ENCODE measurements at regions not wholly inside any gene's neighbourhood (a gene's known extent, or its start where the extent isn't known, plus 50 kb on each side); places are given as distances from the start of the nearest gene placed in this dataset.

DNA sequence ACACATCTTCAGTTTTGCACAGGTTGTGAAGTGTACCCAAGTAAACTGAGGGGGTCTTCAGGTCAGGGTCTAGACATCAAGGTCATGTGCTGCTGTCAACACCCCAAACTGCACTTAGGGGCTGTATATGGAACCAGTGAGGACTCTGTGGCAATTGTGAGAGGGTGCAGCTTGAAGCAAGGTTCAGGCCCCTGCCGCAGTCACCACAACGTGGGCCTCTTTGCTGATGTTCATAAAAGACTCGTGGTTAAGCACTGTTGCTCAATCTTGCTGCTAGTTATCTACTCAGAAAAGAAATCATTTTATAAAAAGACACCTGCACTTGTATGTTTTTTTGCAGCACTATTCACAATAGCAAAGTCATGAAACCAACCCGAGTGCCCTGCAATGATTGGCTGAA lies 907.4 kb downstream of the UQCRFS1 start:
- no peak for TF ChIP-seq ESRRA (IDR thresholded peaks at IDR 0.05; ENCODE audit: borderline replicate concordance, low read length)
- no peak for TF ChIP-seq NPAS2 (CRISPR knock-in tag; IDR thresholded peaks at IDR 0.05; ENCODE audit: borderline replicate concordance)
- TF ChIP-seq, protein P1, sequence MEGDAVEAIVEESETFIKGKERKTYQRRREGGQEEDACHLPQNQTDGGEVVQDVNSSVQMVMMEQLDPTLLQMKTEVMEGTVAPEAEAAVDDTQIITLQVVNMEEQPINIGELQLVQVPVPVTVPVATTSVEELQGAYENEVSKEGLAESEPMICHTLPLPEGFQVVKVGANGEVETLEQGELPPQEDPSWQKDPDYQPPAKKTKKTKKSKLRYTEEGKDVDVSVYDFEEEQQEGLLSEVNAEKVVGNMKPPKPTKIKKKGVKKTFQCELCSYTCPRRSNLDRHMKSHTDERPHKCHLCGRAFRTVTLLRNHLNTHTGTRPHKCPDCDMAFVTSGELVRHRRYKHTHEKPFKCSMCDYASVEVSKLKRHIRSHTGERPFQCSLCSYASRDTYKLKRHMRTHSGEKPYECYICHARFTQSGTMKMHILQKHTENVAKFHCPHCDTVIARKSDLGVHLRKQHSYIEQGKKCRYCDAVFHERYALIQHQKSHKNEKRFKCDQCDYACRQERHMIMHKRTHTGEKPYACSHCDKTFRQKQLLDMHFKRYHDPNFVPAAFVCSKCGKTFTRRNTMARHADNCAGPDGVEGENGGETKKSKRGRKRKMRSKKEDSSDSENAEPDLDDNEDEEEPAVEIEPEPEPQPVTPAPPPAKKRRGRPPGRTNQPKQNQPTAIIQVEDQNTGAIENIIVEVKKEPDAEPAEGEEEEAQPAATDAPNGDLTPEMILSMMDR (IDR thresholded peaks at IDR 0.05), result no peak
- TF ChIP-seq CBX2 (IDR thresholded peaks at IDR 0.05; ENCODE audit: borderline replicate concordance, low read depth), result no peak
- TF ChIP-seq, protein P2, sequence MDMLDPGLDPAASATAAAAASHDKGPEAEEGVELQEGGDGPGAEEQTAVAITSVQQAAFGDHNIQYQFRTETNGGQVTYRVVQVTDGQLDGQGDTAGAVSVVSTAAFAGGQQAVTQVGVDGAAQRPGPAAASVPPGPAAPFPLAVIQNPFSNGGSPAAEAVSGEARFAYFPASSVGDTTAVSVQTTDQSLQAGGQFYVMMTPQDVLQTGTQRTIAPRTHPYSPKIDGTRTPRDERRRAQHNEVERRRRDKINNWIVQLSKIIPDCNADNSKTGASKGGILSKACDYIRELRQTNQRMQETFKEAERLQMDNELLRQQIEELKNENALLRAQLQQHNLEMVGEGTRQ (IDR thresholded peaks at IDR 0.05), result no peak
- no peak for TF ChIP-seq NFE2L2 (conservative IDR thresholded peaks at IDR 0.05; ENCODE audit: low read length)
- TF ChIP-seq POLR2A (IDR thresholded peaks at IDR 0.05; ENCODE audit: low read length), result no peak
- TF ChIP-seq, protein P3, sequence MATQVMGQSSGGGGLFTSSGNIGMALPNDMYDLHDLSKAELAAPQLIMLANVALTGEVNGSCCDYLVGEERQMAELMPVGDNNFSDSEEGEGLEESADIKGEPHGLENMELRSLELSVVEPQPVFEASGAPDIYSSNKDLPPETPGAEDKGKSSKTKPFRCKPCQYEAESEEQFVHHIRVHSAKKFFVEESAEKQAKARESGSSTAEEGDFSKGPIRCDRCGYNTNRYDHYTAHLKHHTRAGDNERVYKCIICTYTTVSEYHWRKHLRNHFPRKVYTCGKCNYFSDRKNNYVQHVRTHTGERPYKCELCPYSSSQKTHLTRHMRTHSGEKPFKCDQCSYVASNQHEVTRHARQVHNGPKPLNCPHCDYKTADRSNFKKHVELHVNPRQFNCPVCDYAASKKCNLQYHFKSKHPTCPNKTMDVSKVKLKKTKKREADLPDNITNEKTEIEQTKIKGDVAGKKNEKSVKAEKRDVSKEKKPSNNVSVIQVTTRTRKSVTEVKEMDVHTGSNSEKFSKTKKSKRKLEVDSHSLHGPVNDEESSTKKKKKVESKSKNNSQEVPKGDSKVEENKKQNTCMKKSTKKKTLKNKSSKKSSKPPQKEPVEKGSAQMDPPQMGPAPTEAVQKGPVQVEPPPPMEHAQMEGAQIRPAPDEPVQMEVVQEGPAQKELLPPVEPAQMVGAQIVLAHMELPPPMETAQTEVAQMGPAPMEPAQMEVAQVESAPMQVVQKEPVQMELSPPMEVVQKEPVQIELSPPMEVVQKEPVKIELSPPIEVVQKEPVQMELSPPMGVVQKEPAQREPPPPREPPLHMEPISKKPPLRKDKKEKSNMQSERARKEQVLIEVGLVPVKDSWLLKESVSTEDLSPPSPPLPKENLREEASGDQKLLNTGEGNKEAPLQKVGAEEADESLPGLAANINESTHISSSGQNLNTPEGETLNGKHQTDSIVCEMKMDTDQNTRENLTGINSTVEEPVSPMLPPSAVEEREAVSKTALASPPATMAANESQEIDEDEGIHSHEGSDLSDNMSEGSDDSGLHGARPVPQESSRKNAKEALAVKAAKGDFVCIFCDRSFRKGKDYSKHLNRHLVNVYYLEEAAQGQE (IDR thresholded peaks at IDR 0.05), result no peak
- no peak for TF ChIP-seq CEBPB (IDR thresholded peaks at IDR 0.05)
- TF ChIP-seq EP300 (IDR thresholded peaks at IDR 0.05), result no peak
- TF ChIP-seq NR3C1 (IDR thresholded peaks at IDR 0.05), result no peak
- TF ChIP-seq, protein P4, sequence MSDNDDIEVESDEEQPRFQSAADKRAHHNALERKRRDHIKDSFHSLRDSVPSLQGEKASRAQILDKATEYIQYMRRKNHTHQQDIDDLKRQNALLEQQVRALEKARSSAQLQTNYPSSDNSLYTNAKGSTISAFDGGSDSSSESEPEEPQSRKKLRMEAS (IDR thresholded peaks at IDR 0.05), result no peak
- TF ChIP-seq RAD21 (conservative IDR thresholded peaks at IDR 0.05 in 1 of 2, IDR thresholded peaks at IDR 0.05 in 1 of 2), result no peak

All from A549 (cell line).